Inflammatory macrophage treated with lipopolysaccharide for 4 hours (primary cell): ENCODE measurements at regions not wholly inside any gene's neighbourhood (a gene's known extent, or its start where the extent isn't known, plus 50 kb on each side); places are given as distances from the start of the nearest gene placed in this dataset.

ENCODE experiments used
- DNase-seq: peaks from one replicate; pipeline ENCODE4 v3.0.0-alpha.2; 2020

GRCh38 chr2:234834228-234834923 lies 117.4 kb upstream of the SH3BP4 start:
- no peak for DNase-seq

GRCh38 chr2:234830853-234831252 lies 121.0 kb upstream of the SH3BP4 start:
- DNase-seq = no peak

- DNase-seq = no peak
These were observed 122.8 kb upstream of the SH3BP4 start for GRCh38 chr2:234829074-234829455.

GRCh38 chr2:234828382-234829073 lies 123.3 kb upstream of the SH3BP4 start:
- no peak for DNase-seq

DNA sequence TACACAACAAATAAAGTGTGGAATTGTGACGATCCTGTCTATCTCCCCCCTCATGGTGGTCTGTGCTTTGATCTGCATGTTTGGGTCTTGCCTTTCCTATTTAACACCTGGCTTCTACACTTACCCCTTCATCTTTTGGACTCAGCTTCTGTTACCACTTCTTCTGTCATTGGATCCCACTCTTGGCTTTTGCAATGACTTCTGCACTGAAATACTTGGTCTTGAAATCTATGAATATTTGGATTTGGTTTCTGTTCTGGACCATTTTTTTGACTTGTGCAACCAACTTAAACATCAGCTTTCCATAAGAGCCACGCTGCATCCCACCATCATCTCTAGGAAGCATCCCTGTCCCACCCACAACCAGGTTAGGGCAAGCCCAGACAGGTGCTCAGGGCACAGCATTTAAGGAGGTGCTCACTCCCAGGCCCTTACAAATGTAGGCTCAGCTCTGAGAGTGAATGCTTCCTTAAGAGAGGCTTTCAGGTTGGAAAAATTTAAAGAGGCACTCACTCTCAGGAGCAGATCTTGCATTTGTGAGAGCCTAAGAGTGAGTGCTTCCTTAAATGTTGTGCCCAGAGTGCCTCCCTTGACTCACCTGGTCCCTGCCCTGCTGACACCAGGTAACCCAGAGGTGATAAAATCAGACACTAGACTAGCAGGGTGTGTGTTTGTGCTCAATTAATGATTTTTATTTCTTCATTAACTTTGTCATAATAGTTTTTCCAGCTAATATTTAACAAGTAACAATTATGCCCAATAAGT lies 124.5 kb upstream of the SH3BP4 start:
- DNase-seq = no peak

DNA sequence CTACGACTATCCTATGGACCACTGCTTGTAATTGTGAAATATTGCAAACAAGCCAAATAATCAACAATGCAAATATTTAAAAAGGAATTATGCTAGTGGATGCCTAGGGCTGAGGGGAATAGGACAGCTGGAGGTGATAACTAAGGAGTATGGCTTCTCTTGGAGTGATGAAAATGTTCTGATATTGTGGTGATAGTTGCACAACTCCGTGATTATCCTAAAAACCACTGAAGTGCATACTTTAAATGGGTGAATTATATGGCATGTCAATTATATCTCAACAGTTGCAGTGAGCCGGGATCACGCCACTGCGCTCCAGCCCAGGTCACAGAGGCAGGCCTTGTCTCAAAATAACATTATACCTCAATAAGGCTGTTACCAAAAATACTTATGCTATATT lies 125.1 kb upstream of the SH3BP4 start:
- DNase-seq = no peak

GRCh38 chr2:234825616-234826015 lies 126.2 kb upstream of the SH3BP4 start:
- no peak for DNase-seq

DNA sequence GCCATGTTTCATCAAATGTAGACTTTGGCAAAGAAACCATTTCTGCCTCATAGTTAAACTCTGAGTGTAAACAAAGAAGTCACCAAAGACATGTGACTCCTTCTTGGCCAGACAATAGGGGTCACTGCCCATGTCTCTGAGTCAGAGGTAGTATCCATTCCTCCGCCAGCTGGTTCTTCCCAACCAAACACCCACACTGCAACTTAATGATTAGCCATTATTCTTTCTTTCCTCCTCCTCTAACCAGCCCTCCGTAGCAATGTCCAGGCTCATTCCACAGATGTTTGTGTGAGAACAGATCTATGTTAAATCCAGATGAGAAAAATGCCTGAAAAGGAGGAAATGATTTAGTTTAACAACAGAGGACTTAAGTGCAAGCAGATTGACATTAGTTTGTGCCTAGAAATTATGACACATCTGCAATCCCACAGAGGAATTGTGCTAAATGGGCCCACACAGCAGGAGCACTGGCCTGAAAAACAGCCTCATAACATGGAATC lies 127.9 kb upstream of the SH3BP4 start:
- no peak for DNase-seq

- no peak for DNase-seq
These were observed 128.5 kb upstream of the SH3BP4 start for GRCh38 chr2:234823196-234823876.

- no peak for DNase-seq
These were observed 129.8 kb upstream of the SH3BP4 start for GRCh38 chr2:234821946-234822475.

DNA sequence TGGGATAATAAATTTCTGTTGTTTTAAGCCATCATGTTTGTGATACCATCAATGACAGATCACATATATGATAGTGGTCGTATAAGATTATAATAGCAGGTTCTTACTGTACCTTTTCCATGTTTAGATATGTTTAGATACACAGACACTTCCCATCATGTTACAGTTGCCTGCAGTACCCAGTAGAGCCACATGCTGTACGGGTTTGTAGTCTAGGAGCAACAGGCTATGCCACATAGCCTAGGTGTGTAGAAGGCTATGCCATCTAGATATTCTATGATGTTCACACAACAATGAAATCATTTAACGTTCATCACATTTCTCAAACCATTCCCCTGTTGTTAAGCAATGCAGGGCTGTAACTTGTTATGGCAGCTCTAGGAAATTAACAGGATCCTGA lies 132.9 kb upstream of the SH3BP4 start:
- no peak for DNase-seq

- no peak for DNase-seq
These were observed 135.3 kb upstream of the SH3BP4 start for GRCh38 chr2:234816491-234816890.

GRCh38 chr2:234816056-234816455 lies 135.8 kb upstream of the SH3BP4 start:
- no peak for DNase-seq

DNA sequence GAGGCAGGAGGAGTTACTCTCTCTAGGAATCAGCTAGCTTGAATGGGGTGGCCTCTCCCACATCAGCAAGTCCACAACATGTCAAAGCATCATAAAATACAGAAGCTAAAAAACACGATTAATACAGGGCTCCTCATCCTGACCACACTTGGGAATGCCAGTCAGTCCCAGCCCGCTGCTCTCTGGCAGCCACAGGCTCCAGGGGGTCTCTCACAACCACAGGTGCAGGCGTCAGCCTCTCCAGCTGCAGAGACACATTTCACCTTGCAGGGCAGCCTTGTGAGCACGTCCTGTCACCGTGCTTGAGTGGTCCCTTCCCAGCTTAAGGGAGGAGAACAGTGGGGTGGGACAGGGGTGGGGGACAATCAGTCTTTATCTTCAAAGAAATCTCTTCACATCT lies 137.4 kb upstream of the SH3BP4 start:
- no peak for DNase-seq

DNA sequence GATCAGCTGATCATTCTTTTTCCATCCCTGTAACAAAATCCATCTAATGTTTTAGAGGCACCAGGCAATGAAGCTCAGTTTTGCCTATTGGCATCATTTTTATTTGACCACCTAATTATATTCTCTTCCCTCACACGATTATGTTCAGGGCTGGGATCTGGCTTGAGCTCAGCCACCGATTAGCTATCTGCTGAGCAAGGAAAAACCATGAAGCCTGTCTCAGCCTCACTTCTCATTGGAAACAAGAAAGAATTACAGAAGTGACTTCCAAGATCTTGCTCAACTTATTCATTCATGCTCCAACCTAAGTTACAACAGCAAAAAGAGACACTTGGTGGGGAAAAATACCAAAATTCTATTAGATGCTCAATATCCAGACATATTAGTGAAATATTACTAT lies 139.0 kb upstream of the SH3BP4 start:
- no peak for DNase-seq

DNA sequence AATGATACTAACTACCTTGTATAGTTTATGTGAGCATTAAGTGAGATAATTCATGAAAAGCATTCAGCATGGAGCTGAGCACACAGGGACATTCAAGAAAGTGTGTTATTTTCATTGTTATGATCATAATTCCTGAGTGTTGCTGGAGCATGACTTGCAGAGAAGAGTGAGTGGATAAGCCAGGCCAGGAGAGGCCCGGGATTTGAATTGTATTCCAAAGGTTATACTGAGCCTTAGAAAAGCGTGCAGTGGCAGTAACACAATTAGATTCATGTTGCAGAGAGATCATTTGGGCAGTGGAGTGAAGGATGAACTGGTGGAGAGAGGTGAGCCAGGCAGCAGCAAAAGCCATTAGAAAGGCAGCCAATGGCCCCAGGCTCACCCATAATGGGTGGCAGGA lies 142.9 kb upstream of the SH3BP4 start:
- DNase-seq = no peak

DNA sequence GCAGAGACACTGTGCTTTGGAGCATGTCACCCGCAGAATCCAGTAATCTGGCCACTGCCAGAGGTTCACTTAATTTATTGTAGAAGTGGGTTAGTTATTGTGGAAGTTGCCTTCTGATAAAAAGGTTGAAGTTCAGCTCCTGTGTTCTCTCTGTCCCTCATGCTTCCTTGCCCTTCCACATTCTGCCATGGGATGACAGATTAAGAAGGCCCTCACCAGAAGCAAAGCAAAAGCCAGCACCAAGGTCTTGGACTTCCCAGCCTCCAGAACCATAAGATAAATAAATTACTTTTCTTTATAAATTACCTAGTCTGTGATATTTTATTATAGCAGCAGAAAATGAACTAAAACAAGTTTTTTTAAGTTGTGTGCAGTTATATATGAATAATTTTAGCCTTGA lies 145.0 kb upstream of the SH3BP4 start:
- no peak for DNase-seq

DNA sequence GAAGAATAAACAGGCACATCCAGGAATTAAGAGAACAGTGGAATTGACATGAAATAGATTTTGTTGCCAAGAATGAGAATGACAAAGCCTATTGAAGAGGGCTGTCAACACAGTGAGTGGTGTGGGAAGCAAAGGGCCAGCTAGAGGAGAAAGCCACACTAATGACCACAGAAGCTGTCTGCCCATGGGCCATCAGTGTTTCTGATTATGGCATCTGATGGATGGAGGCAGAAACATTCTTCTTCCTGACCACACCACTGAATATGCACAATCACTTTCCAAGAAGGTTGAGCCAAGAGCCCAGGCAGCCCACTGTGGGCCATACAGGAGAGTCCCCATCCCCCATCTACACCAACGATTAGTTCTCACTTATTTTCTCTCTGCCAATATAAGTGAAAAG lies 146.0 kb upstream of the SH3BP4 start:
- DNase-seq = no peak

DNA sequence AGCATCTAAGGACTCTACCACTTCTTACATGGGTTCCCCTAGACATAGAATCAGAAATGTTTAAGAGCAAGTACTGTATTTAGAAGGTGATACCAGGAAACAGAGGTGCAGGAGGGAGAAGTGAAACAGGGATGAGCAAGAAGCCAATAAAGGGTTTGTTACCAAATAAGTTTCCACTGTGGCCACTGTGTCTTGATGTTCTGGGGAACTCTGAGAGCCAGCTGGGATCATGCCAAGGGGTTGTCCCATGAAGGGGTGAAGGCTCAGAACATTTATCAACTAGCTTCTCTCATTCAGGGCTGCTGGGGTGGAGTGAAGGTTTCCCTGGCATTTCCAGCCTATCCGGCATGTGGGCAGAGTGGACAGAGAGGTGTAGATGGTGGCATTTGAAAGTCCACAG lies 147.1 kb upstream of the SH3BP4 start:
- no peak for DNase-seq

DNA sequence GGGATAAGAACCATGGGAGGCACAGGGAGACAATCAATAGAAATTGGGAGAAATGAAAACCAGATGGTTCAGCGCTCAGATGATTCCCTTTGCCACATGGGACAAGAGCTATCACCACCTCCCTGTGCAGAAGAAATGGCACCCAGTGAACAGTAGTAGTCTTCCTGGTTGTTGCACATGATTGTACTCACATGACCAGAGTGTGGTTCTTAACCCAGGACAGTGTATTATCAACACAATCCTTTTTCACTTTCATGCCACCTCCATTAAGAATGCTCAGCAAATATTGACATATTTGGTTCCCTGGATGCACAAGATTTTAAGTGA lies 149.0 kb upstream of the SH3BP4 start:
- DNase-seq = no peak

GRCh38 chr2:234802071-234802844 lies 149.6 kb upstream of the SH3BP4 start:
- no peak for DNase-seq

- no peak for DNase-seq
These were observed 154.1 kb upstream of the SH3BP4 start for GRCh38 chr2:234797566-234798250.
